ENCODE measurements at regions not wholly inside any gene's neighbourhood (a gene's known extent, or its start where the extent isn't known, plus 50 kb on each side); places are given as distances from the start of the nearest gene placed in this dataset.

DNA sequence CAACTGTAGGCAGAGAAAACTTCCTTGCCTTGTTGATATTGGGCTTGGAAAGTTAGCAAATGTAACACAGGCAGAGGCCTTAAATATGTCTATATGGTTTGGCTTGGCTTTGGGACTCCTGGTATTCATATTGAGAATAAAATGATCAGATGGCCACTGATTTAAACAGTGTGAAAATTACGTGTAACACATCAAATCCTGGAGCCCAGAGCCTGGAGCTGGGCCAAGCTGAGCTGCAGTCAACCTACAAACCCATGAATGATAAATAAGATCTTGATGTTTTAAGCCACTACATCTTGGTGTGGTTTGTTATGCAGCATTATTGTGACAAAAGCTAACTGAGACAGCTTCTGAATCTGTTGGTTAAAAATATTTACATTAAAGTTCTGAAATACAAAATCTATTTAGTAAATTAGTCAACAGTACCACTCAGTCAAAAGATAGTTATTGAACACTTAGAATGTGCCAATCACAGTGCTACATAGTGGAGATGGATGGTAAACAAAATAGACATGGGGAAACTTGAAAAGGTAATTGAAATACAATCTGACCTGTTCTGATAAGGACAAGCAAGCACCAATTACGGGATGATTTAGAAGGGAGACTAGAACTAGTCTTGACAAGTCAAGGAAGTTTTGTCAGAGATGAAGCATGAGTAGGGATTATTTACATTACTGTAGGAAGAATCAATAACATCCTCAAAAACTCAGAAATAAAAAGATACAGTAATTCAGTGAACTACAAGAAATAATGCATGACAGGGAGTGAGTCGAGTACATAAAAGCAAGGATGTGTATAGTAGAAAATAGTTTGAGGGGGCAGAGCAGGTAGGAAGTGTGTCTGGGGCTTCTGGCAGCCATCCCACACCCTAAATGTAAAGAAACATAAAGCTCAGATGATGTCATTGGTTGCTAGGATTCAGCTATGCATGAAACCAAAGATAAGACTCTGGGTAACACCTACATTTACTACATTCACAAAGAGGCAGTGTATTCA lies 157.7 kb downstream of the HNMT start:
- no peak for DNase-seq
- H3K27me3 ChIP-seq (ENCODE audit: control insufficient read depth, insufficient read depth, low read length) = no peaks in the 10 kb centered on the region
- H3K4me3 ChIP-seq (ENCODE audit: insufficient read depth, low read depth, low read length) = no peak overlapping the region
- H3K36me3 ChIP-seq (replicated peaks; ENCODE audit: control insufficient read depth, insufficient read depth, low read length) = no peaks in the 10 kb centered on the region

- Histone ChIP-seq H3K4me3 (ENCODE audit: insufficient read depth, low read depth, low read length) (no peak overlapping the region), H3K36me3 (replicated peaks; ENCODE audit: control insufficient read depth, insufficient read depth, low read length) (no peaks in the 10 kb centered on the region), H3K27me3 (ENCODE audit: control insufficient read depth, insufficient read depth, low read length) (no peaks in the 10 kb centered on the region)
- no peak for DNase-seq
These were observed 158.6 kb downstream of the HNMT start for GRCh38 chr2:138122891-138123290.

GRCh38 chr2:138123741-138124140 lies 159.5 kb downstream of the HNMT start:
- DNase-seq = no peak

DNA sequence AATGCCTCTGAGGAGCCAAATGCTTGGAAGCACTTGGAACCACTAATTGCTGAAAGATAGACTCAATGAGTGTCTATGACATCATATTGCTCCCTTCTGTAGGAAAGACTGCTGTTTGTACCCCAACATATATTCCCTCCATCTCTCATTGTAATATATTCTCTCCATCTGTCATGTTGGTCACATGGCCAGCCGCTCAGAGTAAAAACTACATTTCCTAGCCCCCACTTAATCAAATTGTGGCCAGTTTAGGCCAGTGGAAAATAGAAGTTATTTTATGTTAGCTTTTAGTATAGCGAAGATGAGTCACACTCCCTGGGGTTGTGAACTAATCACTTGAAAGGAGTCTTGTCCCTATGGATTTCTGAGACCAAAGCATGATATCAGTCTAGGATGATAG lies 160.2 kb downstream of the HNMT start:
- H3K27me3 ChIP-seq (ENCODE audit: control insufficient read depth, insufficient read depth, low read length) = no peaks in the 10 kb centered on the region
- no peak overlapping the region for H3K4me3 ChIP-seq (ENCODE audit: insufficient read depth, low read depth, low read length)
- DNase-seq = no peak
- no peaks in the 10 kb centered on the region for H3K36me3 ChIP-seq (replicated peaks; ENCODE audit: control insufficient read depth, insufficient read depth, low read length)

More at GRCh38 chr2:138123741-138124140, 159.5 kb downstream of the HNMT start:
- no peaks in the 10 kb centered on the region for H3K36me3 ChIP-seq (replicated peaks; ENCODE audit: control insufficient read depth, insufficient read depth, low read length)
- no peak overlapping the region for H3K4me3 ChIP-seq (ENCODE audit: insufficient read depth, low read depth, low read length)
- H3K27me3 ChIP-seq (ENCODE audit: control insufficient read depth, insufficient read depth, low read length) = no peaks in the 10 kb centered on the region

GRCh38 chr2:138125306-138126288 lies 161.3 kb downstream of the HNMT start:
- no peak overlapping the region for H3K4me3 ChIP-seq (ENCODE audit: insufficient read depth, low read depth, low read length)
- no peaks in the 10 kb centered on the region for H3K36me3 ChIP-seq (replicated peaks; ENCODE audit: control insufficient read depth, insufficient read depth, low read length)
- DNase-seq = no peak
- H3K27me3 ChIP-seq (ENCODE audit: control insufficient read depth, insufficient read depth, low read length) = no peaks in the 10 kb centered on the region

- Histone ChIP-seq H3K36me3 (replicated peaks; ENCODE audit: control insufficient read depth, insufficient read depth, low read length) (no peaks in the 10 kb centered on the region), H3K4me3 (ENCODE audit: insufficient read depth, low read depth, low read length) (no peak overlapping the region), H3K27me3 (ENCODE audit: control insufficient read depth, insufficient read depth, low read length) (no peaks in the 10 kb centered on the region)
- no peak for DNase-seq
These were observed 167.8 kb downstream of the HNMT start for GRCh38 chr2:138132108-138132507.

DNA sequence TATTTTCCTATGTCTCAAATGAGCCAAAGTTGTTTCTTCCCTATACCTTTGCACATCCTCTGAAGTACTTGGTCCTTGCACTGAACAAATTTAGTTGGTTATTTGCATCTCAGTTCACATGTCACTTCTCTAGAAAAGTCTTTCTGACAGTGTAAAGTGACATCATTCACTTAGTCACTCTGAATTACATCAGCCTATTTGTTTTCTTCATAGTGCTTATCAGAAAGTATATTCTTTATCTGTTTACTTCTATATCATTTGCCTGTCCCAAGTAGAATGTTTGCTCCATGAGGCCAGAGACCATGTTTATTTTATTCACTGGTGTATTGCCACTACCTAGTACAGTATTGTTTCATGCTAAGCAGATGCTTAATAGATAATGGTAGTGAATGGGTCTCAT lies 173.7 kb downstream of the HNMT start:
- no peaks in the 10 kb centered on the region for H3K27me3 ChIP-seq (ENCODE audit: control insufficient read depth, insufficient read depth, low read length)
- H3K36me3 ChIP-seq (replicated peaks; ENCODE audit: control insufficient read depth, insufficient read depth, low read length) = no peaks in the 10 kb centered on the region
- DNase-seq = no peak
- H3K4me3 ChIP-seq (ENCODE audit: insufficient read depth, low read depth, low read length) = no peak overlapping the region

GRCh38 chr2:138147796-138148195 lies 183.5 kb downstream of the HNMT start:
- Histone ChIP-seq H3K36me3 (replicated peaks; ENCODE audit: control insufficient read depth, insufficient read depth, low read length) (no peaks in the 10 kb centered on the region), H3K27me3 (ENCODE audit: control insufficient read depth, insufficient read depth, low read length) (no peaks in the 10 kb centered on the region), H3K4me3 (ENCODE audit: insufficient read depth, low read depth, low read length) (no peak overlapping the region)
- DNase-seq = no peak

DNA sequence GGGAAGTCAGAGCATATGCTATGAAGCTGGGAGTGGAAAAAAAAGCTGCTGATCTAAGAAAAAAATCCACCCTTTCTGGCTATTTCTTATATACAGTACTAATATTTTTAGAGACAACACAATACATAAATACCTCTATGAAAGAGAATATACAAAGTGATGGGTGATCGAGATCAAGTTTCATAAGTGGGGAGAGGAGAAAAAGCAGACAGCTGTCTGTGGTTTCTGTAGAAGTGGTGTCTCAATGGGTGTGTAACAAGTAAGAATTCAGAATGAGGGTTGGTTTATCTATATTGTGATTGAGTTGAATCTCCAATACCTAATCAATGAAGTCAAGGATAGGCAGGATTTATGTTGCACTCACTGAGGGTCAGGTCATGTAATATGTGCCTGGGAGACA lies 191.0 kb downstream of the HNMT start:
- Histone ChIP-seq H3K4me3 (ENCODE audit: insufficient read depth, low read depth, low read length) (no peak overlapping the region), H3K36me3 (replicated peaks; ENCODE audit: control insufficient read depth, insufficient read depth, low read length) (no peaks in the 10 kb centered on the region), H3K27me3 (ENCODE audit: control insufficient read depth, insufficient read depth, low read length) (no peaks in the 10 kb centered on the region)
- DNase-seq = no peak

DNA sequence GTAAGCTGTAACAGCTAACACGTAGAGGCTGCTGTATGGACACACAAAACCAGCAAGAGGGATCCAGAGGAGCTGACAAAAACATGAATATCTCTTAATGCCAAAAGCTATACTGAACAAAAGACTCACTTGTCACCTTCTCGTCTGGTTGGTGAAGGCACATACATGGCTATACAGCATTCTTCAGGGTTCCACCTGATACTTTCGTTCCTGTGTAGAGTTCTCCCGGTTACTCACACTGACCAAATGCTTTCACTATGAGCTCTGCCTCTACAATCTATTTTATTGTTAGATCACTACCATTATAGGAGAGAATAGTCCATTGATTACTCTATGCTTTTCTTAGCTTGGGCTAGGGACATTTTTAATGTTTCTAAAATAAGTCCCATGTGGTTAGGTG lies 193.1 kb downstream of the HNMT start:
- DNase-seq = no peak
- H3K4me3 ChIP-seq (ENCODE audit: insufficient read depth, low read depth, low read length) = no peak overlapping the region
- H3K36me3 ChIP-seq (replicated peaks; ENCODE audit: control insufficient read depth, insufficient read depth, low read length) = no peaks in the 10 kb centered on the region
- no peaks in the 10 kb centered on the region for H3K27me3 ChIP-seq (ENCODE audit: control insufficient read depth, insufficient read depth, low read length)

DNA sequence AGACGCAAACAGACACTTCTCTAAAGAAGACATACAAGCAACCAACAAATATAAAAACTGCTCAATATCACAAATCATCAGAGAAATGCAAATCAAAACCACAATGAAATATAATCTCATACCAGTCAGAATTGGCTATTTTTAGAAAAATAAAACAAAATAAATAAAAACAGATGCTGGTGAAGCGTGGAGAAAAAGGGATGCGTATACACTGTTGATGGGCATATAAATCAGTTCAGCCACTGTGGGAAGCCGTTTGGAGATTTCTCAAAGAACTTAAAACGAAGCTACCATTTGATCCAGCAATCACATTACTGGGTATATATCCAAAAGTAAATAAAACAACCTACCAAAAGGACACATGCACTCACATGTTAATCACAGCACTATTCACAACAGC lies 206.2 kb downstream of the HNMT start:
- Histone ChIP-seq H3K36me3 (replicated peaks; ENCODE audit: control insufficient read depth, insufficient read depth, low read length) (no peaks in the 10 kb centered on the region), H3K27me3 (ENCODE audit: control insufficient read depth, insufficient read depth, low read length) (no peaks in the 10 kb centered on the region), H3K4me3 (ENCODE audit: insufficient read depth, low read depth, low read length) (no peak overlapping the region)
- no peak for DNase-seq

DNA sequence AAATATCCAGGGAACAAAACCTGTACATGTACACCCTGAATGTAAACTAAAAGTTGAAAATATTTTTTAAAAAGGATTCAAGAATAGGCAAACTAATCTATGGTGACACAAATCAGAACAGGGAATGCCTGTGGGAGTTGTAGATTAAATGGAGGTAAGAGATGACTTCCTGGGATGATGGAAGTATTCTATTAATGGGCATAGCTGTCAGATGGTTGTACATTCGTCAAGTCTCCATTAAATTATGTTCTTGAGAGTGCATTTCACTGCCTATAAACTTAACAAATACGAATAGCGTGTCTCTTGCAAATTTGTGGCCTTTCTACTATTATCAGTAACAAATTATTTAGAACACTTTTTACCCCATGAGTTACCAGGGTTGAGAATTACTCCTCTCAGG lies 207.0 kb downstream of the HNMT start:
- Histone ChIP-seq H3K36me3 (replicated peaks; ENCODE audit: control insufficient read depth, insufficient read depth, low read length) (no peaks in the 10 kb centered on the region), H3K27me3 (ENCODE audit: control insufficient read depth, insufficient read depth, low read length) (no peaks in the 10 kb centered on the region), H3K4me3 (ENCODE audit: insufficient read depth, low read depth, low read length) (no peak overlapping the region)
- DNase-seq = no peak

GRCh38 chr2:138175066-138175465 lies 210.8 kb downstream of the HNMT start:
- H3K4me3 ChIP-seq (ENCODE audit: insufficient read depth, low read depth, low read length) = no peak overlapping the region

DNA sequence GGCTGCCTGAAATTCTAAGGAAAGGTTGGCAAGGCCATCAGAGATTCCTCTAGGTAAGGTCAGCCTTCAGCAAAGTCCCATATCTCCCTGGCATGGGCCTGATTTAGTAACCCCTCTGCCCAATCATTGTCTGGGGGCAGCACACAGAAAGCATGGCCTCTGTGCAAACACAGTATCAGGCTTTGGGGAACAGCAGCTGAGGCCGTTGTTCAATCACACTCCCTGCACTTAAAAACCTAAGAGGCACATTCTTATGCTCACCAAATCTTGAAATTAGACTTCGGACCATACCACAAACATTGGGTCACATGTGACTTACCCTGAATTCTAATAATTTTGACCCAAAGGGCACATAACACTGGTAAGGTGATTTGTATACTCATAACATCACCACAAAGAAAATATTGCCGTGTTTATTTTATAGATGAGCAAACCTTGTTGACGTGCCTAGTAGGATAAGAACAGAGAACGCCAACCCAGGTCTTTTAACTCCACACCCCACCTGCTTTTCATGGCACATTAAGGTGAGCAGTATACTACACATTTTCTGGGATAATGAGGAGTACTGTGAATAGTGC lies 212.7 kb downstream of the HNMT start:
- no peak for DNase-seq
- no peaks in the 10 kb centered on the region for H3K27me3 ChIP-seq (ENCODE audit: control insufficient read depth, insufficient read depth, low read length)
- no peaks in the 10 kb centered on the region for H3K36me3 ChIP-seq (replicated peaks; ENCODE audit: control insufficient read depth, insufficient read depth, low read length)
- H3K4me3 ChIP-seq (ENCODE audit: insufficient read depth, low read depth, low read length) = no peak overlapping the region

More at GRCh38 chr2:138175066-138175465, 210.8 kb downstream of the HNMT start:
- DNase-seq = no peak
- no peaks in the 10 kb centered on the region for H3K27me3 ChIP-seq (ENCODE audit: control insufficient read depth, insufficient read depth, low read length)
- H3K36me3 ChIP-seq (replicated peaks; ENCODE audit: control insufficient read depth, insufficient read depth, low read length) = no peaks in the 10 kb centered on the region

Data from H7 (cell line).